DND-41 (cell line): ENCODE measurements at regions not wholly inside any gene's neighbourhood (a gene's known extent, or its start where the extent isn't known, plus 50 kb on each side); places are given as distances from the start of the nearest gene placed in this dataset.

Experiments used
- CTCF ChIP-seq: IDR thresholded peaks from 2 replicates; pipeline ENCODE4 v1.5.1; 2012; ENCODE audit warnings: borderline replicate concordance, low read length, moderate library complexity, mild to moderate bottlenecking; ENCODE audit not compliant: poor library complexity, severe bottlenecking; ENCODE audit errors: extremely low read depth
- EZH2 ChIP-seq: IDR thresholded peaks from 3 replicates; pipeline ENCODE4 v1.6.1; 2012; ENCODE audit warnings: borderline replicate concordance, low read depth, mild to moderate bottlenecking, moderate library complexity, low read length, inconsistent platforms; ENCODE audit not compliant: severe bottlenecking

GRCh38 chr9:19939734-19940278, 151.0 kb upstream of the SLC24A2 start:
- TF ChIP-seq CTCF (no peak), EZH2 (no peak)
